ENCODE measurements at regions not wholly inside any gene's neighbourhood (a gene's known extent, or its start where the extent isn't known, plus 50 kb on each side); places are given as distances from the start of the nearest gene placed in this dataset.

- no peak for DNase-seq
Measured at GRCh38 chr16:85174871-85175723, 62.8 kb upstream of the CIBAR2 start.

DNA sequence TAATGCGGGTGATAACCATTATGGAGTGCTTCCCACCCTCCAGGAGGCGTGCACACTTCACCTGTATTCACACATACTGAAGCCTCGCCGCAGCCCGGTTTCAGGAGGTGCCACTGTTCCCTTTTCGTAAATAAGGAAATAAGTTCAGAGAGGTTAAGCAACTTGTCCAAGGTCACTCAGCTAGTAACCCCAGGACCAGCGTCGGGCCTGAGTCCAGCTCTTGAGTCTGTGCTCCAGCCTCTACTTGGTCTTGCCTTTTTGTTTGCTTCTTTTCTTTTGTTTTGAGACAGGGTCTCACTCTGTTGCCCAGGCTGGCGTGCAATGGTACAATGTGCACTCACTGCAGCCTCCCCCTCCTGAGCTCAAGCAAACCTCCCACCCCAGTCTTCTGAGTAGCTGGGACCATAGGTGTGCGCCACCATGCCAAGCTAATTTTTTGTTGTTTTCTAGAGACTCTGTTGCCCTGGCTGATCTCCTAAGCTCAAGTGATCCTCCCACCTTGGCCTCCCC, 63.5 kb upstream of the CIBAR2 start:
- no peak for DNase-seq

GRCh38 chr16:85176541-85177447, 64.5 kb upstream of the CIBAR2 start:
- no peak for DNase-seq

- no peak for DNase-seq
Measured at GRCh38 chr16:85177448-85177846, 65.2 kb upstream of the CIBAR2 start.

GRCh38 chr16:85178006-85178591, 65.8 kb upstream of the CIBAR2 start:
- no peak for DNase-seq

DNA sequence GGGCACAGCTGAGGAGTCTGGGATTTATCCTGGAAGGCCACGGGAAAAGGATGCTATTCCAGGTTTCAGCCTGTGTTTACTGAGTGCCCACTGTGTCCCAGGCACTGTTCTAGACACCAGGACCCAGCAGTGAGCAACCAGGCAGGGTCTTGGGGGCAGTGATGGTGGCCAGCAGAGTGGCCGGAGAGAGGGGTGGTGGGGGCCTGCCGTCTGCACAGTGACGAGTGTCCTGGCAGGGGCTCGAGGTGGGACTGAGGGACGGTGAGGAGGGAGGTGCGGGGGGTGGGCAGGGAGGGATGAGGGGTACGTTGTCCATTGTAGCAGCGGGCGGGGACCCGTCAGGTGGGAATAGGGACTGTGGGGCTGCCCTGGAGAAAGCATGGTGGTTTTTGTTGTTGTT, 66.3 kb upstream of the CIBAR2 start:
- no peak for DNase-seq

- DNase-seq = no peak
Measured at GRCh38 chr16:85179344-85180046, 67.2 kb upstream of the CIBAR2 start.

DNA sequence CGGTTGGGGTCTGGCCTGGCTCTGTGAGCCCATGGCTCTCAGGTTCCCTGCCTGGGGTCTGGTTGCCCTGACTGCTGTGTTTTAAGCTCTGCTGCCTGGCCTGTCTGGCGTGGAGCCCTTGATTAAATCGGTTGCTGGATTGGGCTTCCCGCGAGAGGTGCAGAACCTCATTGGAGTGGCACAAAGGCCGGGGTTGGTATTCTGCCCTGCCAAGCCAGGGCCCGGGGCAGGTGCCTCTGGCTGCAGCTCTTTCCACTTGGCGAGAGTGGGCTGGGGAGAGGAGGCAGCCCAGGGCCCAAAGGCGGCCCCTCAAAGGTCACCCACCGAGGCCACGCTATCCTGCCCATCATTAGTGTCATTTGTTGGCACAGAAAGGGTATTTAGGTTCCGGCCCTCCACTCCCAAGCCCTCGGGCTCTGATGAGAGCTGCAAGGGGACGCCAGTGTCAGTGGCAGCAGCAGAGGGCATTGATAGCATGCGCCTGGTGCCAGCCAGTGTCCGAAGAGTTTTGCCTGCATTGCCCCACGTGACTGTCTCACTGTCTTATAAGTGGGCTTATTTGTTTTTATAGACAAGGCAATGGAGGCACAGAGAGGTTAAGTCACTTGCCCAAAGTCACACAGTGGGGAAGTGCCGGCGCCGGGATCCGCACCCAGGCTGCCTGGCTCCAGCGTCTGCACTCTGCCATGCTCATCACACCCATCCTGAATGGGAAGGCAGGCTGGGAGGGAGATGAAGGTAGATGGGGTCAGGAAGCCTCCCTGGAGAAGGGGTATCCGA, 68.0 kb upstream of the CIBAR2 start:
- no peak for DNase-seq

DNA sequence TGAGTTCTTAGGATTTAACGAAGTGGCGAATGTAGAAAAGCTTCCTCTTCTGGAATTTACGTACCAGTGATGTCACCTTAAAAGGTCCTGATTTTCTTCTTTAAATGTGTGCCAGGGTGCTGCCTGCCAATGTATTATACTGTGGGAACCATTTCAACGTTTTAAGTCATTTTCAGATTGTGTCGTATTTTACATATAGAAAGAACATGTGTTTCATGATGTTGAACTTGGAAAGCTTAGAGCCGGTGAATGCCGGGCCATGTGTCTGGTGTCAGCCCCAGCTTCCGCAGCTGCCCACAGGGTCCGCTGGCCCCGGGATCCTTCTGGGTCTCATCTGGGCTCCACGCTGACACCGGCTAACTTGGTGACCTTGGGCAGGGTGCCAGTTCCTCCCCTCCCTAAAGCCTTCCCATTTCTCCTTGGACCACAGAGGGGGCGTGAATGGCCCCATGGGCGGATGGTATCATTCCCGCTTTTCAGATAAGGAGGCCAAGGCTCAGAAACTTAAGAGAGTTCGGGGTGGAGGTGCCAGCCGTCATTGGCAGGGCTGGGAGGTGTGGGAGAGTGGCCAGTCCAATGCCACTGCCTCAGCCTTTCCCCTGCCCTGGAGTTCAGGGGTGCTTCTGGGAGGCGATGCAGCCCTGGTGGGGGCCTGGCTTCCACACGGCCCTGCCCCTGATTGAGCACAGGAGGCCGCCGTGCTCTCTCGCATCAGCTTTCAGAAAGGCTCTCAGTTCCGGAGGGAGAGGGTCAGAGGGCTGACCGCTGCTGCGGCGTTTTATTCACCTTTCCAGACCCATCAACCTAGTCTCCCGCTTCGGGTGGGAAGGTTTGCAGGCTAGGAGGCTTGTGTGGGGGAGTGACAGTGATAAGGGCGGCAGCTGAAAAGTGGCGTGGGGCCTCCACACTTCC, 68.8 kb upstream of the CIBAR2 start:
- DNase-seq = no peak

DNA sequence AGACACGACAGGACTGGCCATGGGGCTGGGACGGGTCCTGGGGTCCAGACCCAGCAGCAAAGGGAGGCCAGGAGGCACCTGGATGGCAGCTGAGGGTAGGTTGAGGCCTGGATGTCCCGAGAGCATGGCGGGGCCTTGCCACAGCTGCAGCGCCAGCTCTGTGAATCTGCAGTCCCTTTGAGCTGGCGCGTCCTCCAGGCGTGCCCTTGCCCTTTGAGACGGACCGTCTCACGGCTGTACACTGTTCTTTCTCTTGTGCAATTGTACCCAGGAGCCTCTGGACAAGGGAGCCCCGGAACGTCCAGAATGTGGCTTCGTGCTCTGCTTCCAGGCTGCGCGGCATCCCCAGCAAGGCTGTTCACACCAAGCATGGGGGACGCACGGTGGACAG, 69.5 kb upstream of the CIBAR2 start:
- DNase-seq = no peak

DNA sequence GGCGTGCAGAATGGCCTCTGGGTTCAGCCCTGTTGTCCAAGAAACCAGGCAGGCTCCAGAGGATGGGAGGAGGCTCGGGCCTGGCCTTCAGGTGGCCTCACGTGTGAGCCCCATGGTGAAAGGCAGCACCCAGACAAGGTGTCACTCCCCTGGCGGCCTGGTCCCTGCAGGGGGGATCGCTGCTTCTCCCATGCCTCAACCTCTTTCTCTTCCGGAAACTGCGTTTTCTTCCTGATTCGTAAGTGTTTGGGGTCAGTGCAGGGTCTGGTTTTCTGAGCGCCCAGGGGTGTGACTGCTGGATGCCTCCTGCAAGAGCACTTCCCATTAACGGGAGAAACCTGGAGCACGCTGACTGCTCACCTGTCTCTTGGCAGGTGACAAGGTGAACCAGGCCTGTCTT, 70.0 kb upstream of the CIBAR2 start:
- DNase-seq = no peak

DNA sequence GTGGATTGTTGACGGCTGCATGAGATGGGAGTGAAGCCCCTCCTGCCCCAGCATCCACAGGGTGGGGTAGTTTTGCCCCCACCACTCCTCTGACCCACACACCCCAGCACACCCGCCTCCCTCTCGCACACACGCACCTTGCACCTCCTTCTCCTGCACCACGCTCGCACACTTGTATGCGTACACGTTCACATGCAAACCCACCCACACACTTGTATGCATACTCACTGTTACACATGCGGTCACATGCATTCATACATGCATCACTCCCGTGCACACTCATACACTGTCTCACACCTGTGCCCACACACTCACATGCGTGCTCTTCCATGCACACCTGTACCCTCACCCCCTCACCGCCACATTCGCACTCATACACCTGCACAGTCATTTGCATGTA, 70.5 kb upstream of the CIBAR2 start:
- no peak for DNase-seq

GRCh38 chr16:85183564-85183963, 71.3 kb upstream of the CIBAR2 start:
- no peak for DNase-seq

- no peak for DNase-seq
Measured at GRCh38 chr16:85184404-85184803, 72.1 kb upstream of the CIBAR2 start.

DNA sequence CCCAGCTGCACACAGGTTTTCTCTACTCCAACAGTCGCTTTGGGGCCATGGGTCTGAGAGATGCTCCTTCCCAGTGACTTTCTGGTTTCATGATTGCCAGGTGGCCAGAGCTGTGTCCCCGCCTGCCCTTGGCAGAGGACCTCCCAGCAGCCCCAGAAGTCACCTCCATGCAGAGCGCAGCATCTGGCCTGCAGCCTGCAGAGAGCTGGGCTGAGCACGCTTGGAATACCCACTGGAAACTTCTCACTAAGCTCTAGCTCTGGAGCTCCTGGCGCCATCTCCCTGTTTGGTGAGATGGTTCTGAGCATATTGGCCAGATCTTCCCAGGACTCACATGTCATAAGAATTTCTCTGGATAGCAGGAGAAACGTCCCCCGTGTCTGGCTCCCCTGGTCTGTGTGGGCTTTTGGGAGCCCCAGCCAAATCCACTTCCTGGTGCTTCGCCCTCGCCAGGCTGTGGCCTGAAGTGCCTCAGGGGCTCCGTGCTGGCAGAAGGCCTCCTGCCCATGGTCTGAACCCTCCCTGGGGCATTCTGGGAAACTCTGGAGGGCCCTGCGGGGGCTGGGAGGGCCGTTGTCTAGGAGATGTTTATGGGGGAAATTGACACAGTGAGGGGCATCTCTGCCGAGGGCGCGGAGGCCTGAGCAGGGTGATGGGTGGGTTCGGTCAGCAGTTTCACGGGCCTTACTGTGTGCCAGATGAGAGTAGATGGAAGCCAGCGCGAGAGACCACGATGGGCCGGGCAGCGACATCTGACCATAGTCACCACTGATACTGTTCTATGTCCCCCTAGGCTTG, 73.2 kb upstream of the CIBAR2 start:
- no peak for DNase-seq

DNA sequence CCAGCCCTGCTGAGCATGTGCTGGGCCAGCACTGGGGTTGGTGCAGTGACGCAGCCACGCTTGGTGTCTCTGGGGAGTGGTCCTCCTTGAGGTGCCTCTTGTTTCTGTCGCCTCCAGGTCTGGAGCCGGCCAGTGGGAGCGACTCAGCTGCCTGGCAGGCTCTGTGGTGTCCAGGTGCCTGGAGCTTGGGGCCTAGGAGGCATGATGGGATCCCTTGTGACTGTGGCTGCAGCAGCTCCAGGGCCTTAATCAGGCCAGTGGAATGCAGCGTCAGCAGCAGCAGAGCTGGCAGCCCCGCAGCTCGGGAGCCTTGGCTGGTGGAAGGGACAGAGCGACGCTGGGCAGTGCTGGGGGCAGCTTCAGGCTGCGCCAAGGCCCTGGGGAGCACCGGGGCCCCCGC, 74.7 kb upstream of the CIBAR2 start:
- DNase-seq = no peak

GRCh38 chr16:85187447-85187846, 75.2 kb upstream of the CIBAR2 start:
- no peak for DNase-seq

DNA sequence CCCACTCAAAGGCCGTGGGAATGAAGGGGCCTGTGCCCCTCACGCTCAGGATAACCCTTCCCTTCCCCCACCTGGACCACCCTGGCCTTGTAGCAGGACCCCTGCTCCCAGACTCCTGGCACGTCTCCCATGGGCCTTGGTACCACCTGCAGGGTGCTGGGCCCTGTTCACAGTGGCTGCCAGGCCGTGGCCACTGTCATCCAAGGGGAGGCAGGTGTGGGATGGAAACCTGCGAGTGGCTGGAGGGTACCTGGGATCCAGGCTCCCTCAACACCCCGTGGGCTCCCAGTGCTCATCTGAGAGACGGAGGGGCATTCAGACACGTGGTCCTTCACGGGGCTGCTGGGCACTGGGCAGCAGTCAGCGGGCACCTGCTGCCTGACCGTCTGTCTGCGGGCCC, 75.6 kb upstream of the CIBAR2 start:
- DNase-seq = no peak

DNA sequence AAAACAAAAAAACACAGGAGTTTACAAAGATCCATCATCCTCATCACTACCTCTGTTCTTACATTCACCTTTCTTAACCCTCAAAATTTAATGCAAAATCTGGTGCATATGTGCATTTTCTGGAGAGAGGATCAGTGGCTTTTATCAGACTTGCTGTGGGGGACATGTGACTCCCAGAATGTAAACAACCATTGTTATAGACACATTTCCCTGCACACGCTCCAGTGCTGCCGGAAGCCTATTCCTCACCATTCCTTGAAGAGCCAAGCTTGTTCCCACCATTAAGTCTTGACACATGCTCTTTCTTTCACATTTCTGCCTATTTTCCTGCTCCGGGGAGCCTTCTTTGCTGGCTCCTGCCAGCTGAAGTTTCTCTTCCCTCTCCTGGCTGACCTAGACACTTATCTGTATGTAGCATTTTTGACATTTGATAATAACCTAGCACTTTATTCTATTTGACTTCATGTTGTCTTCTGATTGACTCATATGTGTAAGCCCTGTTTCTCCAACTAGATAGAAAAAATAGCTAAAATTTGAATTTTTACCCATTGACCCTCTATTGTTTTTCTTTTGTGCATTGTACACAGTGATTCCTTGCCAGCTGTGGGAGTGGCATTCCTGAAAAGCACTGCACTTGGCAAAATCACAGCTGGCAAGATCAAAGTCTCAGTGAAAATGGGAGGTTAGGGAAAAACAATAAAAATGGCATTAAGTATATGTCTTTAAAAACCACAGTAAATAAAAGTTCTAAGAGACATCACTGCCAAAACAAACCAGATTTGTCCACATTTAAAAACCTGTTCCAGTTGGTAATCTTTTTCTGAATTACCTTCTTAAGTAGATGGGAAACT, 76.8 kb upstream of the CIBAR2 start:
- DNase-seq = no peak

Data from NCI-H2081 treated with DMSO at 0.1 percent for 48 hours (cell line).